RPMI8226 (cell line): ENCODE measurements at regions not wholly inside any gene's neighbourhood (a gene's known extent, or its start where the extent isn't known, plus 50 kb on each side); places are given as distances from the start of the nearest gene placed in this dataset.

Source experiments
- DNase-seq: peaks from one replicate; pipeline ENCODE4 v3.0.0-alpha.2; 2015

GRCh38 chrX:26050099-26050498, 88.0 kb upstream of the MAGEB18 start:
- no peak for DNase-seq

GRCh38 chrX:26070882-26071281, 67.3 kb upstream of the MAGEB18 start:
- no peak for DNase-seq

GRCh38 chrX:26071618-26072017, 66.5 kb upstream of the MAGEB18 start:
- no peak for DNase-seq

- DNase-seq: no peak
These were observed 55.0 kb upstream of the MAGEB18 start for GRCh38 chrX:26083093-26083492.
